MM.1S (cell line): ENCODE measurements at regions not wholly inside any gene's neighbourhood (a gene's known extent, or its start where the extent isn't known, plus 50 kb on each side); places are given as distances from the start of the nearest gene placed in this dataset.

Experiments
- DNase-seq: peaks from one replicate; pipeline ENCODE4 v3.0.0-alpha.2; 2015
- H2AFZ ChIP-seq: fragments of 300-600 bp; sonication (generic); 2 replicates; pipeline ENCODE4 v1.6.0; 2016; ENCODE audit warnings: antibody characterized with exemption, low read length
- H3F3A ChIP-seq: fragments of 300-600 bp; sonication (generic); 2 replicates; pipeline ENCODE4 v1.6.1; 2016; ENCODE audit warnings: mild to moderate bottlenecking, antibody characterized with exemption, low read length, moderate library complexity, mixed read lengths; ENCODE audit not compliant: insufficient read depth
- H3K27ac ChIP-seq: fragments of 300-600 bp; sonication (generic); 2 replicates; pipeline ENCODE4 v1.5.1; 2016; ENCODE audit warnings: mild to moderate bottlenecking, low read length
- H3K27me3 ChIP-seq: fragments of 300-600 bp; sonication (generic); replicated peaks from 2 replicates; pipeline ENCODE4 v1.6.0; 2016; ENCODE audit warnings: low read length; ENCODE audit not compliant: insufficient read depth
- H3K36me3 ChIP-seq: fragments of 300-600 bp; sonication (generic); replicated peaks from 2 replicates; pipeline ENCODE4 v1.6.1; 2016; ENCODE audit warnings: mild to moderate bottlenecking, low read length, mixed read lengths; ENCODE audit not compliant: insufficient read depth
- H3K4me1 ChIP-seq: fragments of 300-600 bp; sonication (generic); 2 replicates; pipeline ENCODE4 v1.6.1; 2016; ENCODE audit warnings: low read length, mixed read lengths
- H3K4me2 ChIP-seq: fragments of 300-600 bp; sonication (generic); 2 replicates; pipeline ENCODE4 v1.6.0; 2016; ENCODE audit warnings: low read depth, low read length
- H3K4me3 ChIP-seq: fragments of 300-600 bp; sonication (generic); 2 replicates; pipeline ENCODE4 v1.5.1; 2016; ENCODE audit warnings: low read length, mixed read lengths
- H3K79me2 ChIP-seq: fragments of 300-600 bp; sonication (generic); 2 replicates; pipeline ENCODE4 v1.6.1; 2016; ENCODE audit warnings: mixed run types, low read length, mixed read lengths
- H3K9ac ChIP-seq: fragments of 300-600 bp; sonication (generic); 2 replicates; pipeline ENCODE4 v1.6.1; 2016; ENCODE audit warnings: low read length, mixed read lengths
- H3K9me2 ChIP-seq: fragments of 300-600 bp; sonication (generic); replicated peaks from 2 replicates; pipeline ENCODE4 v1.6.1; 2016; ENCODE audit warnings: mild to moderate bottlenecking, low read length, mixed read lengths; ENCODE audit not compliant: insufficient read depth
- H3K9me3 ChIP-seq: fragments of 300-600 bp; sonication (generic); replicated peaks from 2 replicates; pipeline ENCODE4 v1.6.1; 2016; ENCODE audit warnings: mild to moderate bottlenecking, low read length, mixed read lengths; ENCODE audit not compliant: insufficient read depth
- H4K20me1 ChIP-seq: fragments of 300-600 bp; sonication (generic); 2 replicates; pipeline ENCODE4 v1.6.1; 2016; ENCODE audit warnings: mild to moderate bottlenecking, low read length, moderate library complexity, mixed read lengths; ENCODE audit not compliant: insufficient read depth
- CTCF ChIP-seq: fragments of 300-600 bp; sonication (generic); IDR thresholded peaks from 2 replicates; pipeline ENCODE4 v1.5.1; 2016; ENCODE audit warnings: antibody characterized with exemption, low read length, mixed read lengths
- EZH2 ChIP-seq: fragments of 300-600 bp; sonication (generic); optimal IDR thresholded peaks from 2 replicates; pipeline ENCODE3; 2017; ENCODE audit warnings: low read depth, mild to moderate bottlenecking, antibody characterized with exemption, low read length, mixed read lengths
- EZH2phosphoT487 ChIP-seq: fragments of 300-600 bp; sonication (generic); IDR thresholded peaks from 2 replicates; pipeline ENCODE4 v1.6.1; 2018; ENCODE audit warnings: antibody characterized with exemption, low read length

- TF ChIP-seq EZH2 (no peak), EZH2phosphoT487 (no peak), CTCF (no peak)
- Histone ChIP-seq H3K4me1 (no peaks in the 10 kb centered on the region), H3K4me3 (no peak overlapping the region), H3K9me2 (no peaks in the 10 kb centered on the region), H3F3A (no peaks in the 10 kb centered on the region; the same call in 1 of the 2 replicates), H3K27ac (no peak overlapping the region), H3K9me3 (no peaks in the 10 kb centered on the region), H3K79me2 (no peaks in the 10 kb centered on the region), H3K4me2 (no peak overlapping the region), H4K20me1 (no peaks in the 10 kb centered on the region), H3K36me3 (no peaks in the 10 kb centered on the region), H3K9ac (no peak overlapping the region), H2AFZ (no peak overlapping the region), H3K27me3 (no peaks in the 10 kb centered on the region)
- no peak for DNase-seq
Measured at GRCh38 chr5:77841616-77842015, 65.5 kb upstream of the TBCA start.

GRCh38 chr5:77840930-77841329 lies 64.8 kb upstream of the TBCA start:
- TF ChIP-seq EZH2 = no peak
- TF ChIP-seq CTCF = no peak
- no peak for TF ChIP-seq EZH2phosphoT487
- no peaks in the 10 kb centered on the region for H3K9me2 ChIP-seq
- no peaks in the 10 kb centered on the region for H3K27me3 ChIP-seq

GRCh38 chr5:77839691-77840090 lies 63.6 kb upstream of the TBCA start:
- Histone ChIP-seq H3K79me2 (no peaks in the 10 kb centered on the region), H3K9me2 (no peaks in the 10 kb centered on the region), H3K9me3 (no peaks in the 10 kb centered on the region), H3K4me2 (no peak overlapping the region), H2AFZ (no peak overlapping the region), H4K20me1 (no peaks in the 10 kb centered on the region), H3K9ac (no peak overlapping the region), H3K4me1 (no peaks in the 10 kb centered on the region), H3K36me3 (no peaks in the 10 kb centered on the region), H3K27me3 (no peaks in the 10 kb centered on the region), H3K4me3 (no peak overlapping the region), H3K27ac (no peak overlapping the region), H3F3A (no peaks in the 10 kb centered on the region)
- DNase-seq = no peak
- TF ChIP-seq EZH2 (no peak), CTCF (no peak), EZH2phosphoT487 (no peak)

More at GRCh38 chr5:77840930-77841329, 64.8 kb upstream of the TBCA start:
- H3K79me2 ChIP-seq = no peaks in the 10 kb centered on the region
- DNase-seq = no peak
- no peaks in the 10 kb centered on the region for H4K20me1 ChIP-seq
- no peak overlapping the region for H3K27ac ChIP-seq
- H3K4me2 ChIP-seq = no peak overlapping the region
- no peaks in the 10 kb centered on the region for H3K4me1 ChIP-seq
- no peak overlapping the region for H3K4me3 ChIP-seq
- H3K9me3 ChIP-seq = no peaks in the 10 kb centered on the region
- no peaks in the 10 kb centered on the region for H3K36me3 ChIP-seq
- no peaks in the 10 kb centered on the region; the same call in 1 of the 2 replicates for H3F3A ChIP-seq
- no peak overlapping the region for H2AFZ ChIP-seq
- H3K9ac ChIP-seq = no peak overlapping the region
